ENCODE measurements at regions not wholly inside any gene's neighbourhood (a gene's known extent, or its start where the extent isn't known, plus 50 kb on each side); places are given as distances from the start of the nearest gene placed in this dataset.

- H3K4me3 ChIP-seq (replicated peaks; ENCODE audit: low read depth, low read length): no peak overlapping the region
- TF ChIP-seq CTCF (IDR thresholded peaks at IDR 0.05; ENCODE audit: low read length, missing control alignments): no peak
- DNase-seq (ENCODE audit: low read depth): no peak
These were observed 499.0 kb downstream of the RWDD3 start for GRCh38 chr1:95733031-95733430.

GRCh38 chr1:95733671-95734070, 499.7 kb downstream of the RWDD3 start:
- H3K4me3 ChIP-seq (replicated peaks; ENCODE audit: low read depth, low read length): no peak overlapping the region
- no peak for TF ChIP-seq CTCF (IDR thresholded peaks at IDR 0.05; ENCODE audit: low read length, missing control alignments)
- DNase-seq (ENCODE audit: low read depth): no peak

GRCh38 chr1:95734560-95734959, 500.6 kb downstream of the RWDD3 start:
- H3K4me3 ChIP-seq (replicated peaks; ENCODE audit: low read depth, low read length): no peak overlapping the region
- TF ChIP-seq CTCF (IDR thresholded peaks at IDR 0.05; ENCODE audit: low read length, missing control alignments): no peak
- no peak for DNase-seq (ENCODE audit: low read depth)

- DNase-seq (ENCODE audit: low read depth): peak; percentile 53
- no peak for TF ChIP-seq CTCF (IDR thresholded peaks at IDR 0.05; ENCODE audit: low read length, missing control alignments)
- H3K4me3 ChIP-seq (replicated peaks; ENCODE audit: low read depth, low read length): no peak overlapping the region
These were observed 508.6 kb downstream of the RWDD3 start for GRCh38 chr1:95742591-95743089.

GRCh38 chr1:95744731-95745130, 510.7 kb downstream of the RWDD3 start:
- H3K4me3 ChIP-seq (replicated peaks; ENCODE audit: low read depth, low read length): no peak overlapping the region
- TF ChIP-seq CTCF (IDR thresholded peaks at IDR 0.05; ENCODE audit: low read length, missing control alignments): no peak
- DNase-seq (ENCODE audit: low read depth): no peak

GRCh38 chr1:95752515-95753381, 518.7 kb downstream of the RWDD3 start:
- TF ChIP-seq CTCF (IDR thresholded peaks at IDR 0.05; ENCODE audit: low read length, missing control alignments): no peak
- DNase-seq (ENCODE audit: low read depth): no peak
- no peak overlapping the region for H3K4me3 ChIP-seq (replicated peaks; ENCODE audit: low read depth, low read length)
